Neural progenitor cell (in vitro differentiated cells): ENCODE measurements at regions not wholly inside any gene's neighbourhood (a gene's known extent, or its start where the extent isn't known, plus 50 kb on each side); places are given as distances from the start of the nearest gene placed in this dataset.
A peak's percentile ranks its signal among the peaks of the same experiment; 100 is the strongest.

Experiments used
- DNase-seq: peaks from one replicate; pipeline ENCODE4 v3.0.0-alpha.2; 2016; ENCODE audit warnings: low spot score
- H2AFZ ChIP-seq: fragments of 200-600 bp; sonication (generic); replicated peaks from 2 replicates; pipeline ENCODE4 v1.6.1; 2016; ENCODE audit warnings: antibody characterized with exemption
- H3F3A ChIP-seq: fragments of 200-600 bp; sonication (generic); 2 replicates; pipeline ENCODE4 v1.6.1; 2016; ENCODE audit warnings: antibody characterized with exemption, low read depth
- H3K27ac ChIP-seq: fragments of 200-600 bp; sonication (generic); 2 replicates; pipeline ENCODE4 v1.5.1; 2016; ENCODE audit warnings: mild to moderate bottlenecking
- H3K27me3 ChIP-seq: fragments of 200-600 bp; sonication (generic); 2 replicates; pipeline ENCODE4 v1.6.1; 2016; ENCODE audit warnings: mild to moderate bottlenecking, moderate library complexity
- H3K36me3 ChIP-seq: fragments of 200-600 bp; sonication (generic); 2 replicates; pipeline ENCODE4 v1.5.1; 2016
- H3K4me1 ChIP-seq: fragments of 200-600 bp; sonication (generic); 2 replicates; pipeline ENCODE4 v1.6.1; 2016; ENCODE audit warnings: mixed run types
- H3K4me2 ChIP-seq: fragments of 200-600 bp; sonication (generic); 2 replicates; pipeline ENCODE4 v1.6.1; 2016
- H3K4me3 ChIP-seq: fragments of 200-600 bp; sonication (generic); 2 replicates; pipeline ENCODE4 v1.5.1; 2016
- H3K79me2 ChIP-seq: fragments of 200-600 bp; sonication (generic); 2 replicates; pipeline ENCODE4 v1.6.1; 2016; ENCODE audit warnings: low read depth
- H3K9ac ChIP-seq: fragments of 200-600 bp; sonication (generic); 2 replicates; pipeline ENCODE4 v1.6.1; 2016
- H3K9me3 ChIP-seq: fragments of 200-600 bp; sonication (generic); 2 replicates; pipeline ENCODE4 v1.5.1; 2016; ENCODE audit warnings: low read depth
- H4K20me1 ChIP-seq: fragments of 200-600 bp; sonication (generic); 2 replicates; pipeline ENCODE4 v1.6.1; 2016; ENCODE audit warnings: low read depth
- H3K27ac Mint-ChIP-seq: 3 replicates; pipeline ENCODE4 v1.8.0; 2021; ENCODE audit warnings: mixed read lengths
- H3K27me3 Mint-ChIP-seq: 2 replicates; pipeline ENCODE4 v1.8.0; 2022; ENCODE audit warnings: low read depth, mild to moderate bottlenecking, inconsistent platforms, moderate library complexity, mixed read lengths; ENCODE audit not compliant: insufficient read depth
- H3K36me3 Mint-ChIP-seq: 3 replicates; pipeline ENCODE4 v1.8.0; 2021; ENCODE audit warnings: mixed read lengths
- H3K4me1 Mint-ChIP-seq: 3 replicates; pipeline ENCODE4 v1.8.0; 2021; ENCODE audit warnings: mixed read lengths
- H3K4me3 Mint-ChIP-seq: 3 replicates; pipeline ENCODE4 v1.8.0; 2021; ENCODE audit warnings: mild to moderate bottlenecking, moderate library complexity, mixed read lengths
- H3K9me3 Mint-ChIP-seq: 3 replicates; pipeline ENCODE4 v1.8.0; 2020; ENCODE audit warnings: mixed read lengths
- EZH2 ChIP-seq: fragments of 200-600 bp; sonication (generic); IDR thresholded peaks from 2 replicates; pipeline ENCODE4 v1.6.1; 2017; ENCODE audit warnings: antibody characterized with exemption, mild to moderate bottlenecking, moderate library complexity
- EZH2phosphoT487 ChIP-seq: fragments of 200-600 bp; sonication (generic); IDR thresholded peaks from 2 replicates; pipeline ENCODE4 v1.6.1; 2017; ENCODE audit warnings: antibody characterized with exemption
- TF ChIP-seq, protein P1 (sequence below): fragments of 200-600 bp; sonication (generic); IDR thresholded peaks from 2 replicates; pipeline ENCODE4 v1.5.1; 2017; ENCODE audit warnings: antibody characterized with exemption, mild to moderate bottlenecking

DNA sequence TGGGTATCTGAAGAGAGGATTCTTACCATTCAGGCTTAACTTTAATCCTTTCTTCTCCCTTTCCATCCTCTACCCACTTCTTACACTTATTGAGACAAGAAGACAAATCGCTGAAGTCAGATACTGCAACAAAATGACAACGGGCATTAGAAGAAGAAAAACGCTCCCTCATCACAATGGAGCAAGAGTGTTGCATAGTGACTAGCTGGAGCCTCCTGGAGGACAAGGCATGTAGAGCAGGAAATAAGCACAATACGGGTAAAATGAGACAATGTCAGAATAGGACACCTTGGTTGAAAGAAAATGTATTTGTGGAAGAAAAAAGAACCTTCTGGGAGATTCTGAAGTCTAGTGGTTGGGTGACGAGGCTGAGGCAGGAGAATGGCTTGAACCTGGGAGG lies 501.0 kb downstream of the RERGL start:
- H2AFZ ChIP-seq = peak overlapping the region; percentile 98
- no peaks in the 10 kb centered on the region for H3K27me3 Mint-ChIP-seq

DNA sequence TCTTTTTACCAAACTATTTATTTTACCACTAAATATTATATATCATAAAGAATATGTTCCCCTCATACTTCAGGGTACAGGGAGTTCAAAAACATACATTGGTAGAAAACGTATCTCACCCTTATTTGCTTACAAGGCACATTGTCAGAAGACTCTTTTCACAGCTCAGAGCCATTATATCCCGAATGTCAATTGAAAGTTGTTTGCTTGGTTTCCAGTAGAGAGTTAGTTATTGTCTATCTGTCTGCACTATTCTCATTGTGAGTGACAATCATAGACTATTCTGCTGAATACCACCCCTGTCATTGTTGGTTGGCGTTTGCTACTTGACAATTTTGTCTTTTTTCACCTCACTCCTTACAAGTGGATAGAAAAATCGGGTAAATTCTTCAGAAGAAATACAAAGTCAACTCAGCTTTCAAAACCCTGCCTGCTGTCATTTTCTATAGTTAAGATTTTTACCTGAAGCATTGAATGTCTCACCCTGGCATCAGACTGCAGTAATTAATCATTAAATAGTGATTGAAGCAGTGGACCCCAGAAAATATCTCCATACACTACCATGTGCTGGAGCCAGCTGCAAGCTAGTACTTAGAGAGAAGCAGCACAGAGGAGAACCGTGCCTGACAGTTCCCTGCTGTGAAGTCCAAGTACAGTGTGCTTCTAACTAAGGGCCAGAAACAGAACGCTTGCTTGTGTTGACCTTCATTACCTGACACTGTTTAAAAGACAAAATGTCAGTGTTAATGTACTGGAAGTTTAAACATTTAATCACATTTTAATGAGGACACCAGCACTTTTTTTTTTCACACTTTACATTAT lies 510.6 kb downstream of the RERGL start:
- no peaks in the 10 kb centered on the region for H3K27me3 ChIP-seq
- Mint-ChIP-seq H3K4me3 (no peak overlapping the region), H3K9me3 (no peaks in the 10 kb centered on the region), H3K27me3 (no peaks in the 10 kb centered on the region), H3K36me3 (no peaks in the 10 kb centered on the region), H3K4me1 (peaks cover 7% of the 10 kb centered on the region), H3K27ac (no peak overlapping the region)
- H3K36me3 ChIP-seq = no peaks in the 10 kb centered on the region
- no peaks in the 10 kb centered on the region for H3K79me2 ChIP-seq
- no peak overlapping the region for H3K27ac ChIP-seq
- H3K9ac ChIP-seq = no peak overlapping the region
- TF ChIP-seq EZH2phosphoT487 (no peak), EZH2 (no peak)
- TF ChIP-seq, protein P1, sequence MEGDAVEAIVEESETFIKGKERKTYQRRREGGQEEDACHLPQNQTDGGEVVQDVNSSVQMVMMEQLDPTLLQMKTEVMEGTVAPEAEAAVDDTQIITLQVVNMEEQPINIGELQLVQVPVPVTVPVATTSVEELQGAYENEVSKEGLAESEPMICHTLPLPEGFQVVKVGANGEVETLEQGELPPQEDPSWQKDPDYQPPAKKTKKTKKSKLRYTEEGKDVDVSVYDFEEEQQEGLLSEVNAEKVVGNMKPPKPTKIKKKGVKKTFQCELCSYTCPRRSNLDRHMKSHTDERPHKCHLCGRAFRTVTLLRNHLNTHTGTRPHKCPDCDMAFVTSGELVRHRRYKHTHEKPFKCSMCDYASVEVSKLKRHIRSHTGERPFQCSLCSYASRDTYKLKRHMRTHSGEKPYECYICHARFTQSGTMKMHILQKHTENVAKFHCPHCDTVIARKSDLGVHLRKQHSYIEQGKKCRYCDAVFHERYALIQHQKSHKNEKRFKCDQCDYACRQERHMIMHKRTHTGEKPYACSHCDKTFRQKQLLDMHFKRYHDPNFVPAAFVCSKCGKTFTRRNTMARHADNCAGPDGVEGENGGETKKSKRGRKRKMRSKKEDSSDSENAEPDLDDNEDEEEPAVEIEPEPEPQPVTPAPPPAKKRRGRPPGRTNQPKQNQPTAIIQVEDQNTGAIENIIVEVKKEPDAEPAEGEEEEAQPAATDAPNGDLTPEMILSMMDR = no peak
- no peak overlapping the region for H3K4me2 ChIP-seq
- H3K4me3 ChIP-seq = no peak overlapping the region
- no peaks in the 10 kb centered on the region for H4K20me1 ChIP-seq
- no peak for DNase-seq
- H3K4me1 ChIP-seq = no peaks in the 10 kb centered on the region
- no peak overlapping the region for H2AFZ ChIP-seq
- H3K9me3 ChIP-seq = no peaks in the 10 kb centered on the region
- H3F3A ChIP-seq = no peaks in the 10 kb centered on the region

More for the DNA sequence above, 501.0 kb downstream of the RERGL start:
- DNase-seq = peak; percentile 73
- no peak overlapping the region for H3K9ac ChIP-seq
- H3K4me2 ChIP-seq = no peak overlapping the region
- H4K20me1 ChIP-seq = no peaks in the 10 kb centered on the region
- H3K27ac ChIP-seq = no peak overlapping the region
- H3K4me3 ChIP-seq = no peak overlapping the region
- no peaks in the 10 kb centered on the region for H3K9me3 ChIP-seq
- H3K4me3 Mint-ChIP-seq = peak overlapping the region; percentile 12
- H3K4me1 Mint-ChIP-seq = no peaks in the 10 kb centered on the region
- peaks cover 6% of the 10 kb centered on the region for H3K4me1 ChIP-seq
- no peaks in the 10 kb centered on the region for H3K9me3 Mint-ChIP-seq
- no peaks in the 10 kb centered on the region for H3K36me3 ChIP-seq
- TF ChIP-seq EZH2phosphoT487 (no peak), EZH2 (no peak)
- TF ChIP-seq, protein P1 = peak; percentile 76
- H3K36me3 Mint-ChIP-seq = no peaks in the 10 kb centered on the region
- no peak overlapping the region for H3K27ac Mint-ChIP-seq
- H3F3A ChIP-seq = no peaks in the 10 kb centered on the region
- H3K79me2 ChIP-seq = no peaks in the 10 kb centered on the region
- no peaks in the 10 kb centered on the region for H3K27me3 ChIP-seq

DNA sequence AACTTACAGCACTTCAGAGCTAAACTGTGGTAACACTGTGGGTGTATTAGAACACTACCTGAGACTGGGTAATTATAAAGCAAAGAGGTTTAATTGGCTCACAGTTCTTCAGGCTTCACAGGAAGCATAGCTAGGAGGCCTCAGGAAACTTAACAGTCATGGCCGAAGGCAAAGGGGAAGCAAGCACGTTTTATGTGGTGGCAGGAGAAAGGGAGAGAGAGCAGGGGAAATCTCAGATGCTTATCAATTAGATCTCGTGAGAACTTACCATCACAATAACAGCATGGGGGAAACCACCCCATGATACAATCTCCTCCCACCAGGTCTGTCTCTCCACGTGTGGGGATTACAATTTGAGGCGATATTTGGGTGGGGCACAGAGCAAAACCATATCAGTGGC lies 512.6 kb downstream of the RERGL start:
- Mint-ChIP-seq H3K27me3 (no peaks in the 10 kb centered on the region), H3K4me1 (peaks cover 7% of the 10 kb centered on the region)
- H2AFZ ChIP-seq = peak overlapping the region; percentile 60

More for the DNA sequence above, 512.6 kb downstream of the RERGL start:
- no peak for DNase-seq
- Histone ChIP-seq H3K9ac (no peak overlapping the region), H3K4me3 (no peak overlapping the region), H3K4me2 (no peak overlapping the region), H3F3A (no peaks in the 10 kb centered on the region), H4K20me1 (no peaks in the 10 kb centered on the region), H3K79me2 (no peaks in the 10 kb centered on the region), H3K27ac (no peak overlapping the region), H3K4me1 (no peaks in the 10 kb centered on the region), H3K9me3 (no peaks in the 10 kb centered on the region), H3K36me3 (no peaks in the 10 kb centered on the region), H3K27me3 (no peaks in the 10 kb centered on the region)
- Mint-ChIP-seq H3K9me3 (no peaks in the 10 kb centered on the region), H3K36me3 (no peaks in the 10 kb centered on the region), H3K4me3 (no peak overlapping the region), H3K27ac (no peak overlapping the region)
- TF ChIP-seq, protein P1 = no peak
- TF ChIP-seq EZH2phosphoT487 (no peak), EZH2 (no peak)
